GM19351 (cell line): ENCODE measurements at regions not wholly inside any gene's neighbourhood (a gene's known extent, or its start where the extent isn't known, plus 50 kb on each side); places are given as distances from the start of the nearest gene placed in this dataset.
A peak's percentile ranks its signal among the peaks of the same experiment; 100 is the strongest.
"Not testable (repeated sequence)": the region's sequence is repeated elsewhere in the genome, so short reads cannot be mapped to it uniquely, and the experiment has no call there.

Experiments used
- ATAC-seq: cut with Tn5 transposase; IDR thresholded peaks from one replicate; pipeline ENCODE4 v1.9.1; 2021; ENCODE audit warnings: mild to moderate bottlenecking, moderate library complexity; ENCODE audit not compliant: unreplicated experiment

DNA sequence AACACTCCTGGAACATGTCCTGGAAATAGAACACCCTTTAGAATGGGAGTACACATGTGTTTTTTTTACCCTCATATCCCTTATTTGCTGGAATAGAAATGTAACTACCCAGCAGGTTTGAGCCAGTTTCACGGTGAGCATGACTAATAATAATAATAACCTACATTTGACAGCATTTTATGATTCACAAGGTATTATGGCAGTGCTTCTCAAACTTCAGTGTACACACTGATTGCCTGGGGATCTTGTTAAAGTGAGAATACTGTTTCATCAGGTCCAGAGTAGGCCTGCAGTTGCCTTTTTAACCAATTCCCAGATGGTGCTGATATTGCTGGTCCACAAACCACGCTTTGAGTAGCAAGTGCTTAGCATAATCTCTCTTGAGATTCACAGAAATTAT, 63.9 kb downstream of the NFKBIZ start:
- ATAC-seq: no peak

DNA sequence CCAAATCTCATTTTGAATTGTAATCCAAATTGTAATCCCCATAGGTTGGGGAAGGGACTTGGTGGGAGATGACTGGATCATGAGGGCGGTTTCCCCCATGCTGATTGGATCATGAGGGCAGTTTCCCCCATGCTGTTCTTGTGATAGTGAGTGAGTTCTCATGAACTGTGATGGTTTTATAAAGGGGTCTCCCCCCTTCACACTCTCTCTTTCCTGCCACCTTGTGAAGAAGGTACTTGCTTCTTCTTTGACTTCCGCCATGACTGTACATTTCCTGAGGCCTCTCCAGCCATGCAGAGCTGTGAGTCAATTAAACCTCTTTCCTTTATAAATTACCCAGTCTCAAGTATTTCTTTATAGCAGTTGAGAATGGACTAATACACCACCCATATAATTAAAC, 68.4 kb downstream of the NFKBIZ start:
- not testable (repeated sequence) for ATAC-seq

DNA sequence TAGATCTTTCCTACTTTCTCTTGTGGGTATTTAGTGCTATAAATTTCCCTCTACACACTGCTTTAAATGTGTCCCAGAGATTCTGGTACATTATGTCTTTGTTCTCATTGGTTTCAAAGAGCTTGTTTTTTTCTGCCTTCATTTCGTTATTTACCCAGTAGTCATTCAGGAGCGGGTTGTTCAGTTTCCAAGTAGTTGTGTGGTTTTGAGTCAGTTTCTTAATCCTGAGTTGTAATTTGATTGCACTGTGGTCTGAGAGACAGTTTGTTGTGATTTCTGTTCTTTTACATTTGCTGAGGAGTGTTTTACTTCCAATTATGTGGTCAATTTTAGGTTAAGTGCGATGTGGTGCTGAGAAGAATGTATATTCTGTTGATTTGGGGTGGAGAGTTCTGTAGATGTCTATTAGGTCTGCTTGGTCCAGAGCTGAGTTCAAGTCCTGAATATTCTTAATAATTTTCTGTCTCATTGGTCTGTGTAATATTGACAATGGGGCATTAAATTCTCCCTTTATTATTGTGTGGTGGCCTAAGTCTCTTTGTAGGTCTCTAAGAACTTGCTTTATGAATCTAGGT, 72.9 kb downstream of the NFKBIZ start:
- not testable (repeated sequence) for ATAC-seq

DNA sequence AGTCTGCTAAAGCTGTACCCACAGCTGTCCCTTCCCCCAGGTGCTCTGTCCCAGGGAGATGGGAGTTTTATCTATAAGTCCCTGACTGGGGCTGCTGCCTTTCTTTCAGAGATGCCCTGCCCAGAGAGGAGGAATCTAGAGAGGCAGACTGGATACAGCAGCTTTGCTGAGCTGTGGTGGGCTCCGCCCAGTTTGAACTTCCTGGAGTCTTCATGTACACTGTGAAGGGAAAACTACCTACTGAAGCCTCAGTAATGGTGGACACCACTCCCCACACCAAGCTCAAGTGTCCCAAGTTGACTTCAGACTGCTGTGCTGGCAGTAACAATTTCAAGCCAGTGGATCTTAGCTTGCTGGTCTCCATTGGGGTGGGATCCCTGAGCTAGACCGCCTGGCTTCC, 75.3 kb downstream of the NFKBIZ start:
- ATAC-seq: not testable (repeated sequence)

DNA sequence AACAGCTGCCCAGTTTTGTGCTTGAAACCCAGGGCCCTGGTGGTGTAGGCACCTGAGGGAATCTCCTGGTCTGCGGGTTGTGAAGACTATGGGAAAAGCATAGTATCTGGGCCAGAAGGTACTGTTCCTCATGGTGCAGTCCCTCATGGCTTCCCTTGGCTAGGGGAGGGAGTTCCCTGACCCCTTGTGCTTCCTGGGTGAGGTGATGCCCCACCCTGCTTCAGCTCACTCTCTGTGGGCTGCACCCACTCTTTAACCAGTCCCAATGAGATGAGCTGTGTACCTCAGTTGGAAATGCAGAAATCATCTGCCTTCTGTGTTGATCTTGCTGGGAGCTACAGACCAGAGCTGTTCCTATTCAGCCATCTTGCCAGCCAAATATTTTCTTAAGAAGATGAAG, 75.8 kb downstream of the NFKBIZ start:
- not testable (repeated sequence) for ATAC-seq

DNA sequence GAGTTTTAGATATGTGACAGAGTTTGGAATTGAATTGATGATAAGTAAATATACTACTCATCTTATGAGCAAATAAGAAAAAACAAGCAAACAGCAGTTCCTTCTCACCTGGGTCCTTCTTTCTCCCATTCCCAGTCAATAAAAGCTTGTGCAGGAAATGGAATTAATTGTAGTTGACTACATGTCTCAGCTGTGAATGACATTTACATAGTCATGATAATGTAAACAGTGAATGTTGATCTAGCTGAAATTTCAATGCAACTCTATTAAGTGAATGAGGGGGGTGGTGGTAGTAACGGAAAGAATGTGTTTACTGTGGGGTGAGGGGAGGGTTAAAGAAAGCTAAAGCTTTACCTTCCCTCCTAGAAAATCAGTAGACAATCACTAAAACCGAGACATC, 76.2 kb downstream of the NFKBIZ start:
- ATAC-seq: no peak

DNA sequence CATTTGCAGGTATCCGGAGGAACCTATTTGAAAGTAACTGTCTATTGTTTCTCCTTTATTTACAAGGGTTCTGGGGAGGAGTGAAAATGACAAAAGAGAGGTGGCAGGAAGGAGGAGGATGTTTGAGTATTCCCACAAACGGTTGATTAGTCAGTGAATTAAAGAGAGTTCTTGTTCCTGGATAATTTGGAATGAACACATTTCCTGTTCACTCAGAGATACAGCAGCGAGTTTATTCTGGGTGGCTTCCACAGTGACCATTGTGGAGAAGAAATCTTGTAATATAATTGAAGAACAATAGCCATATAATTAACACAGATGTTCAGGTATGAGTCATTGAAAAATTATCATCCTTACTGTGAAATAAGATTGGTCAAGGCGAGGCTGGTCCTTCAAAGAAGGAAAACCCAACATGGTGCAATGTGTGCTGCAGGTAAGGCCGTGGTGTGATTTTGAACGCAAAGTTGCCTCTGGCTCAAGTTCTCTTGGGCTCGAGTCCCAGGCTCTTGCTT, 77.3 kb downstream of the NFKBIZ start:
- no peak for ATAC-seq

DNA sequence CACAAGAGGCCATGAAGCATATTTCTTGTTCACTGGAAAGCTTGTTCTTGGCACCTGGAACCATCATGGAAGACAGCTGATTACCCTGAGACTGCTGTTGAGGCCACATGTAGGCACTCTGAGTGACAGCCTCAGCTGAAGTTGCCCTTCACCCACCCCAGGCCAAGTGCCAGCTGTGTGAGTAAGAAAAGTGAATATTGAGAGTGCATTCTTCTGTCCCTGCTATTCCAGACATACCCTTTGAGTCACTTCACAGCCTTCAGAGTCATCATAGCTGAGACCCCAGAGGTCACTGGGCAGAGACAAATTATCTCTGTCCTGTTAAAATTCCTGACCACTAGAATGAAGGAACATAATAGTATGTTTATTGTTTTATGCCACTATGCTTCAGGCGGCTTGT, 79.6 kb downstream of the NFKBIZ start:
- ATAC-seq: no peak

DNA sequence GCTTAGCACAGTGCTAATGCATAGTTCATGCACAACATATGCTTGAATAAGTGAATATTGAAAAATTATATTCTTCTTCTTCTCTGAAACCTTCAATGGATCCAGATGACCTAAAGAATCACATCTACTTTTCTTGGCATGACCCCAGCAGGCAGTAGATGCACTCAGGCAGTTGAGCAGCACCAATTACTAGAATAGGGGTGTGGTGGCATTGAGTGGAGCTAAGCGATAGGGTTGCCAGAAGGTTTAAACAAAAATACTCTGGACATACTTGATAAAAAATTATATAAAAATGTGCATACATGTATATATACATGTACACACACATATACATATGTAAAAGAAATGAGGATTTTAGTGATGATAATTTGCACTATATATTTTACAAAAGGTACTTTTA, 81.8 kb downstream of the NFKBIZ start:
- no peak for ATAC-seq

DNA sequence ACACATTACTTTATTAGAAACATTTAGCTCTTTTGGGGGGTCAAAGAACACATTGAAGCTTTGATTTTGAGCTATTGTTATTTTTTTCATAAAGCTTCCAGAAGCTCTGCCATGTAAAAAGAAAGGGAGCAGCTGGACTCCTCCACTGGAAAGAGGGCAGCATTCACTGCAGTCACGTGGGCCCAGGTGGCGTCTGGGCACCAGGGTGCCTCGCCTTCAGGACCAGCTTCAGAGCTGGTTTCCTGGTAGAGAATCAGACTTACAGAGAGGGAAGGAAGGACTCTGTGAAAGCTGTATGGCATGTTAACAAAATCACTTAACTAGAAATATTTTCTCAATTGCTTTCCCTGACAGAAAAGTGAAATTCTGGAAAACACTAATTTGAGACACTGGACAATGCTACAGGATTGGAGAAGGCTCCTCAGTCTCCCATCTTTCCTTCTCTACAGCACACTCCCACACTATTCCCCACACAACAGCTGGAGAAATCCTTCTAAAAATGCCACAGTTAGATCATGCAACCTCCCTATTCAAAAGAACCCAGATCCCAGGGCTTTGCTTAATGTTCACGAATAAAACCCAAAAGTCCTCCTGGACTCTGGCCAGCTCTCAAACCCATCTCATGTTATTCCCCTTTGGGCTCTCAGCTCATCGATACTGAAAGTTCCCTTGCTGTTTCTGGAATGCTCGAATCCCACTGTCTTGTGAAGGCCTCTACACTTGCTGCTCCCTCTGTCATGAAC, 83.2 kb downstream of the NFKBIZ start:
- ATAC-seq: no peak

DNA sequence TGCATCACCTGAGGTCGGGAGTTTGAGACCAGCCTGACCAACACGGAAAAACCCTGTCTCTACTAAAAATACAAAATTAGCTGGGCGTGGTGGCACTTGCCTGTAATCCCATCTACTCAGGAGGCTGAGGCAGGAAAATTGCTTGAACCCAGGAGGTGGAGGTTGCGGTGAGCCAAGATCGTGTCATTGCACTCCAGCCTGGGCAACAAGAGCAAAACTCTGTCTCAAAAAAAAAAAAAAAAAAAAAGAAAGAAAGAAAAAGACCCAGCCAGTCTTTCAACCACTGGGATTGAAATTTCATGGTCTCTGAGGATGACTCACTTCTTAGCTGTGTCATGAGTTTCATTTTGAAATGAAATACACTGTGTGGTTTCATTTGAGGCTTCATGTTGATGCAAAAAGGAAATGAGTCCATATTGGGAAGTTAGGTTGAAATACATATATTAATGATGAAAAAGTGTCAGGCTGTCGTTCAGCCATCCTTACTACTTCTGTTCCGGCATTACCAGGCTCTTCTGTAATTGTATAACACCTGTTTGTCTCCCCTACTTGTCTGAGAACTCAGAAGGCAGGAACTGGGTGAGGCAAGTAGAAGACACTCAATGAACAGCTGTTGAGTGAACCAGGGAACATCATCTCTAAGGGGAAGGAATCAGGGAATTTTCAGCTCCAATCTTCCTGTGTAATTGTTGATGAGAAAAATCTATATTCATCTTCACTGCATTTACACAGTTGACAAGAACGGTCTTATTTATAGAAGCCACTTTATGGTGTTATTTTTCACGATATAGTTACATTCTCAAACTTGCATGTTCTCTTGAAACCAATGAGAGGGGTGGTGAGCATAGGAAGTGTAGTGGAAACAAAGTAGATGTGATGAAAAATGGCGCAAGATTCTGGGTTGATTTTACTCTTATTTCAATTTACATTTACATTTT, 87.4 kb downstream of the NFKBIZ start:
- ATAC-seq: peak; percentile 88

DNA sequence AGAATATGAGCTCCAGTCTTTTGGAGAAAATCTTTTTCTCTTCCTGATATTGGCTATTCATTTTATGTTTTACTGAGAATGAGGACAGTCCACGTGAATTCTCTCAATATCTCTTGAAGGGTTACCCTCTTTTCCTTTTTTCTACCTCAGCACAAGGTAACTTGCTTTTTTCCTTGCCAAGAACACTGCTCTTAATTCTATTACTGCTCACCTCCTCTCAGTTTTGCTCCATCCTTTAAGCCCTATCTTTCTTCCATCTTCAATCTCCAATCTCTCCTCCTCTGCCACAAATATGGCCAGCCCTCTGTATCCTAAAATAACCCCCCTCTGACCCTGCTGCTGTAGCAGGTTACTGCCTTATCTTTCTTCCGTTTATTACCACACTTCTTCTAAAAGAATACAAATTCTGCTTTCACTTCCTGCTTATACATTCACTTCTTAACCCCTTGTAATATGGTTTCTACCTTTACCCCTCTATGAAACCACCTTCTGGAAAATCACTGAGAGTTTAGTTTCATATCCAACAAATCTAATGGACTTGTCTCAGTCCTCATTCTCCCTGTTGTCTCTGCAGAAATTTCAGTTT, 89.0 kb downstream of the NFKBIZ start:
- peak; percentile 58 for ATAC-seq

DNA sequence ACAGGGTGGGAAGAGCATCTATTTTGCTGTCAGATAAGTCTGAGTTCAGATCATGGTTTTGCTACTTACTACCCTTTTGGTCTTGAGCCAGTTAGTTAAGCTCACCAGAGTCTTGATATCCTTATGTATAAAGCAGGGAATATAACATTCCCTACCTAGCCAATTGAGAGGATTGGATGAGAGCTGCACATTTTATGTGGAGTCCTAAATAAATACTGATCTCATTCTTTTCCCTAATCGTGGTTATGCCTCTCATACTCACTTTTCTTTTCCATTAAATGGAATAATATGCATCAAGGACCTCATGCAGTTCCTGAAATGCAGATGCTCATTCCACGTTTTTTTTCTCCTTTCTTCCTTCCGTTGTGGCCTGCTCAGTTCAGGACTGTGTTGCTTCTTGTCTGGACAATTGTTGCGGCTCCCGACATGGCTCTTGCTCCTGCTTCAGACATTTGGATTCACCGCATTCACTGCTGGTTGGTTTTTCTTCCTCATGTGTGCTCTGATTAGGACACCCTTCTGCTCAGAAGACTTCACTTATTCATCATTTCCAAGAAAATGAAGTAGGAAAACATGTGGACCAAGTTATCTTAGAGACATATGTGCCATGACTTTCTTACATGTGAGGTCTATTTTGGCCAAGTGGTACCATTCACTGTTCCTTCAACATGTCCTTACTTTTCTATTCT, 90.2 kb downstream of the NFKBIZ start:
- ATAC-seq: no peak

DNA sequence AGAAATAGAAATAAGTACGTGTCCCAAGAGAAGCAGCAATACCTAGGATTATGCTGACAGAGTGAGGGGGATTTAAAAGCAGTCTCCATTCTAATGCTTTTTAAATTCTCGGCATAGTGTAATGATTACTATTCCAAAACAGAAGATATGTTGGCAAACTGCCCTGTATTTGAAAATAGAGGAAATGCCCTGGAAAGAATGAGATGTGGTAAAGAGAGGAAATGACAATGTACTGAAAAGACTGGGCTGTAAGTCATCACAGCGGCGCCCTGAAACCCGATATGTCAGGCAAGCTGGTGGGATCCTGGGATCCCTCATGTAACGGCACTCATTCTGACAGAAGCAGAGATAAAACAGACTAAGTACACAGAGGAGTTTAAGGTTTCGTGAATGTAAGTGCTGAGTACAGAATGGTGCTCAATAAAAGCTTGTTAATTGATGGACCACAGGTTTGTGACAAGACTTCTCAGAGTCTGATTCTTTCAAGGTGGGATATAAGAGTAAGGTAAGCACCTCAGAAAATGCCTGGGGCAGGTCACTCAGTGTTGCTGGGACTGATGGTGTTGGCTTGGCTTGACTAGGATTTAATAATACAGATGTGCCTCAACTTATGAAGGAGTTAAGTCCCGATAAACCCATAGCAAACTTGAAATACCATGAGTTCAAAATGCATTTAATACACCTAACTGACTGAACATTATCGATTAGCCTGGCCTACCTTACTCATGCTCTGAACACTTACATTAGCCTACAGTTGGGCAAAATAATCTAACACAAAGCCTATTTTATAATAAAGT, 91.4 kb downstream of the NFKBIZ start:
- ATAC-seq: no peak

DNA sequence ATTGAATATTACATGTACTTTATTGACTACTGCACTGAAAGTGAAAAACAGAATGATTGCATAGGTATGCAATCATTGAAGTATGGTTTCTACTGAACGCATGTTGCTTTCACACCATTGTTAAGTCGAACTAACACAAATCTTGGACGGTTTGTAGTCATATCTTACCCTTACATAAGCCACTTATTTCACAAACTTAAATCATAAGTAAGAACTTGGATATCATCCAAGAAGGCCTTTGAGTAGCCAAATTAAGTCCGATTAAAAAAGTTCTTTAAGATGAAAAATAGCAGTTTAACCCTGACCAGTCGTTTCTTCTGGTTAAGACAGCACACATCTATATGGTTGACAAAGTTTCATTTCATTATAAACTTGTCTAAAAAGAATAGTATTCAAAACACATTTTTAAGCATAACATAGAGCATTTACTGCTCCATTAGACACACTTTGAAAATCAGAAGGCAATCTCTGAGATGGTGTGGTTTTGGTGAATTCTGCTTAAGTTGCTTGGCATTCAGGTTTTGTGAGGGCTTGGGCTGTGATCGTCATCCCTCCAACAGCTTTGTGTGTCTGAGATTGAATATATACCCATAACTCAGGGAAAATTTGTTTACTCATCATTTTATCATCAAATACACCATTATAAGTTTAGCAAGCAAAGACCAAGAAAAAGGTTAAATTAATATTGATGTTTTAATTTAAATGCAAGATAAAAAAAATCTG, 92.2 kb downstream of the NFKBIZ start:
- ATAC-seq: no peak

DNA sequence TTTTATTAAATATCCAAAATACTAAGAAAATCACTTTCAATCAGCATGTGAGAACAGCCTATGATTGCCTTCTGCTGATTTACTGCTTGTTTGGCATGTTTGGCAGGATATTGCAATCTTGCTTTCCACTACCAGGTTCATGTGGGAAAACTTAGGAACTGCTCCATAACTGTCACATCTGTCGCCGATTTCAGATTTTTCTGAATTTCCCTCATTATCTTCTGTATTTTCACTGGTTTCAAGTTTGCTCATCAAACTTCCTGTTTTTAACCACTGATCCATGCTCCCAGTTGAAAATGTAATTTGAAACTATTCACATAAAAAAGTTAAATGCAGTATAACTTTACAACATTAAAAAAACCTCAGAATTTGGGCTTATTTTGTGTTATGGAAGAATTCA, 93.0 kb downstream of the NFKBIZ start:
- no peak for ATAC-seq

DNA sequence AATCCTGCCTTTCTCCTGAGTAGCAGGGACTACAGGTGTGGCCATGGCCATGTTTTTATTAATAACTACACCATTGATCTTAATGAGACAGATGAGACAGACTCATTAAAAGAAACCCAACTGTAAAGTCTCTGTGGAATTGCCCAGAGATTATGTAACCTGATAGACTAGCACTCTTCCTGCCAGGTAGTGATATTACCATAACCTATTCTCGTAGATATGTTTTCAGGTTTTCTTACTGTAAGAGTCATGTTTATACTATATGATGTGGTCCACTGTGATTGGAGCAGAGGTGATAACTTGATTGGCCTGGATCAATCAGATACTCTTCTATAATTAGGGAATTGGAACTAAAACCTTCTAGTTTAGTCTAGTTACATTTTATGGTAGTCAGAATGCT, 93.7 kb downstream of the NFKBIZ start:
- peak; percentile 43 for ATAC-seq

DNA sequence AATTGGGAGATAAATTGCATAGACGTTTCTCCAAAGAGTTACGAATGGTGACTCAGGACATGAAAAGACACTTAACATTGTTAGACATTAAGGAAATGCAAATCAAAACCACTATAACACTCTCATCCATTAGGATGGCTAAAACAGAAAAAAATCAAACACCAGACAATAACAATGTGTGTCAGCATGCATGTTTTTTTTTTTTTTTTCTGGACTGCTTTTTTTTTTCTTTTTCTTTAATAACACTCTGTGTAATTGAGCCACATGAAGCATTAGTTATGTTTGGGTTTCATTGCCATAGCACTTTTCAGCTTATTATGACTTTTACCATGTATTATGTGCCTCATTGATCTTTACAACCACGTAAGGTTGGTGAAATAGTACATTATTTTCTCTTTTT, 95.0 kb downstream of the NFKBIZ start:
- no peak for ATAC-seq

DNA sequence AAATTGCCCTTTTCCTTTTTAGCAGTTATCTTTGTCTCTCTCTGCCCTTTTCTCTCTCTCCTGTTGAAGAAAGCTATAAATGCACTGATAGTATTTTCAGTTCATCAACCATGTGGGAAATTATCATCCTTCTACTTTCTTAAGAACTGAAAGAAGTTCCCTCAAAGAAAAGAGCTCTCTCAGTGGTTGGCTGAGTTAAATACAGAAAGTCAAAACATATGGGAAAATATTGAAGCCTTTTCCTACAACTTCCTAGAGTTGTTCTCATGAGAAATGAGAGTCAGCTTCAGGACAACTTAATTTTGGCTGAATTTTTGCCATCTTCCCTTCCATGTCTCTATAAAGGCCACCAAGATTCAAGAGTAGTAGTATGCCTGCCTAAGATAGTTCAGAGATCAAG, 96.7 kb downstream of the NFKBIZ start:
- no peak for ATAC-seq
